SH-SY5Y (cell line): ENCODE measurements at regions not wholly inside any gene's neighbourhood (a gene's known extent, or its start where the extent isn't known, plus 50 kb on each side); places are given as distances from the start of the nearest gene placed in this dataset.

Experiments
- GATA2 ChIP-seq: IDR thresholded peaks from 2 replicates; pipeline ENCODE4 v1.6.1; 2011; ENCODE audit warnings: mild to moderate bottlenecking, low read depth, low read length
- GATA3 ChIP-seq: IDR thresholded peaks from 2 replicates; pipeline ENCODE4 v1.6.1; 2011; ENCODE audit warnings: low read depth, mild to moderate bottlenecking, low read length, moderate library complexity

- TF ChIP-seq GATA3 (no peak), GATA2 (no peak)
These were observed 62.8 kb downstream of the RHOU start for GRCh38 chr1:228798035-228798434.

- TF ChIP-seq GATA3 = no peak
- TF ChIP-seq GATA2 = no peak
These were observed 63.3 kb downstream of the RHOU start for GRCh38 chr1:228798548-228798947.

- TF ChIP-seq GATA3 (no peak), GATA2 (no peak)
These were observed 64.6 kb downstream of the RHOU start for GRCh38 chr1:228799924-228800323.

- no peak for TF ChIP-seq GATA2
- no peak for TF ChIP-seq GATA3
These were observed 65.8 kb downstream of the RHOU start for GRCh38 chr1:228801068-228801467.

- TF ChIP-seq GATA2 = no peak
- no peak for TF ChIP-seq GATA3
These were observed 67.3 kb downstream of the RHOU start for GRCh38 chr1:228802386-228803220.

GRCh38 chr1:228803421-228803820 lies 68.1 kb downstream of the RHOU start:
- TF ChIP-seq GATA3 (no peak), GATA2 (no peak)

GRCh38 chr1:228804173-228804572 lies 68.9 kb downstream of the RHOU start:
- TF ChIP-seq GATA2 (no peak), GATA3 (no peak)

- TF ChIP-seq GATA3 (no peak), GATA2 (no peak)
These were observed 69.5 kb downstream of the RHOU start for GRCh38 chr1:228804640-228805413.

GRCh38 chr1:228807904-228808605 lies 72.8 kb downstream of the RHOU start:
- TF ChIP-seq GATA2 (no peak), GATA3 (no peak)

- TF ChIP-seq GATA2 (no peak), GATA3 (no peak)
These were observed 74.5 kb downstream of the RHOU start for GRCh38 chr1:228809621-228810394.

- TF ChIP-seq GATA2 (no peak), GATA3 (no peak)
These were observed 75.1 kb downstream of the RHOU start for GRCh38 chr1:228810395-228810758.

- no peak for TF ChIP-seq GATA3
- no peak for TF ChIP-seq GATA2
These were observed 75.8 kb downstream of the RHOU start for GRCh38 chr1:228810878-228811711.
